Activated CD8-positive, alpha-beta T cell treated with anti-CD3 and anti-CD28 coated beads for 36 hours (primary cell): ENCODE measurements at regions not wholly inside any gene's neighbourhood (a gene's known extent, or its start where the extent isn't known, plus 50 kb on each side); places are given as distances from the start of the nearest gene placed in this dataset.

ENCODE experiments used
- ATAC-seq: fragments of 200-7000 bp; cut with Tn5 transposase; one replicate; pipeline ENCODE4 v1.10.0; 2021; ENCODE audit warnings: mild to moderate bottlenecking, moderate library complexity
- CTCF ChIA-PET: fragments of 350-600 bp; sonication (Branson Sonifier 250); formaldehyde crosslinking; loops from one replicate; lab custom pipeline; 2021; ENCODE audit warnings: antibody characterized with exemption; lab: Charles Lee
- POLR2A ChIA-PET: fragments of 350-600 bp; sonication (Branson Sonifier 250); formaldehyde crosslinking; loops from one replicate; lab custom pipeline; 2021; ENCODE audit warnings: antibody characterized with exemption; lab: Charles Lee
- DNase-seq: peaks from one replicate; pipeline ENCODE4 v3.0.0-alpha.2; 2020
- H3K27ac Mint-ChIP-seq: one replicate; pipeline ENCODE4 v1.8.0; 2021; ENCODE audit warnings: mild to moderate bottlenecking, mixed read lengths
- H3K27me3 Mint-ChIP-seq: one replicate; pipeline ENCODE4 v1.8.0; 2021; ENCODE audit warnings: mixed read lengths
- H3K36me3 Mint-ChIP-seq: one replicate; pipeline ENCODE4 v1.8.0; 2021; ENCODE audit warnings: low read depth, mixed read lengths
- H3K4me1 Mint-ChIP-seq: one replicate; pipeline ENCODE4 v1.8.0; 2021; ENCODE audit warnings: low read depth, mixed read lengths
- H3K4me3 Mint-ChIP-seq: one replicate; pipeline ENCODE4 v1.8.0; 2021; ENCODE audit warnings: mild to moderate bottlenecking, moderate library complexity, mixed read lengths
- H3K9me3 Mint-ChIP-seq: one replicate; pipeline ENCODE4 v1.8.0; 2021; ENCODE audit warnings: mixed read lengths
- intact Hi-C: fragments of 100-400 bp; cut with micrococcal nuclease; formaldehyde crosslinking; loops from one replicate; pipeline ENCODE4 v1.10.0; 2022
- TF ChIP-seq, protein P1 (sequence below): fragments of 200-600 bp; IDR thresholded peaks from one replicate; pipeline ENCODE4 v1.8.0; 2022; ENCODE audit warnings: antibody characterized with exemption, mild to moderate bottlenecking

DNA sequence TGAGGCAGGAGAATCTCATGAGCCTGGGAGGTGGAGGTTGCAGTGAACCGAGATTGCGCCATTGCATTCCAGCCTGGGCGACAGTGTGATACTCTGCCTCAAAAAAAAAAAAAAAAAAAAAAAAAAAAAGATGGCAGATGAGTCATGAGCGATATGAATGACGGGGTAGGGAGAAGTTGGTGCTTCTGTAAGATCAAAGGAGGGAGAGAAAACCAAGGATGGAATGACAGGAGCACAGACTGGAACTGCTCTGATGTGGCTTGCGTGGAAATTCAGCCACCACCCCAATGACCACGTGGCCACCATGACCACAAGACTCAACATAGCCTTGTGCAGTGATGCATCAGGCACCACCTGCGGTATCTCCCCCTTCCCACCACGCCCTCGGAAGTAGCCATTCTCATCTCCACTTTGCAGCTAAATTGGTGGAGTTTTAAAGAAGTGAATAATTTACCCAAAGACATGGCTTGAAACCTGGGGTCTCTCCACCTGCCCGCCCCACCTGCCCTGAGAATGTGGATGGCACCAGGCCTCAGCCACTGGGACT is 96.0 kb downstream of the ACKR3 start:
- TF ChIP-seq, protein P1, sequence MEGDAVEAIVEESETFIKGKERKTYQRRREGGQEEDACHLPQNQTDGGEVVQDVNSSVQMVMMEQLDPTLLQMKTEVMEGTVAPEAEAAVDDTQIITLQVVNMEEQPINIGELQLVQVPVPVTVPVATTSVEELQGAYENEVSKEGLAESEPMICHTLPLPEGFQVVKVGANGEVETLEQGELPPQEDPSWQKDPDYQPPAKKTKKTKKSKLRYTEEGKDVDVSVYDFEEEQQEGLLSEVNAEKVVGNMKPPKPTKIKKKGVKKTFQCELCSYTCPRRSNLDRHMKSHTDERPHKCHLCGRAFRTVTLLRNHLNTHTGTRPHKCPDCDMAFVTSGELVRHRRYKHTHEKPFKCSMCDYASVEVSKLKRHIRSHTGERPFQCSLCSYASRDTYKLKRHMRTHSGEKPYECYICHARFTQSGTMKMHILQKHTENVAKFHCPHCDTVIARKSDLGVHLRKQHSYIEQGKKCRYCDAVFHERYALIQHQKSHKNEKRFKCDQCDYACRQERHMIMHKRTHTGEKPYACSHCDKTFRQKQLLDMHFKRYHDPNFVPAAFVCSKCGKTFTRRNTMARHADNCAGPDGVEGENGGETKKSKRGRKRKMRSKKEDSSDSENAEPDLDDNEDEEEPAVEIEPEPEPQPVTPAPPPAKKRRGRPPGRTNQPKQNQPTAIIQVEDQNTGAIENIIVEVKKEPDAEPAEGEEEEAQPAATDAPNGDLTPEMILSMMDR: no peak
- POLR2A ChIA-PET: no interaction called here
- Mint-ChIP-seq H3K9me3 (peaks cover 2% of the 10 kb centered on the region), H3K4me1 (no peaks in the 10 kb centered on the region), H3K36me3 (no peaks in the 10 kb centered on the region), H3K4me3 (no peak overlapping the region), H3K27ac (no peak overlapping the region), H3K27me3 (peaks cover 5% of the 10 kb centered on the region)
- intact Hi-C loops: no loop called here
- DNase-seq: no peak
- CTCF ChIA-PET: no interaction called here
- no peak for ATAC-seq

GRCh38 chr2:236666646-236667204 is 97.1 kb downstream of the ACKR3 start:
- intact Hi-C loops: no loop called here
- Mint-ChIP-seq H3K9me3 (peaks cover 2% of the 10 kb centered on the region), H3K27ac (no peak overlapping the region), H3K36me3 (no peaks in the 10 kb centered on the region), H3K27me3 (peaks cover under 1% of the 10 kb centered on the region), H3K4me3 (no peak overlapping the region), H3K4me1 (no peaks in the 10 kb centered on the region)
- ATAC-seq: no peak
- TF ChIP-seq, protein P1: no peak
- POLR2A ChIA-PET: interaction anchor here (1.0 kb wide), 1 partner anchor 16 kb away, joined by 3 read pairs; no protein-coding TSS in a partner anchor
- no peak for DNase-seq
- CTCF ChIA-PET: no interaction called here

DNA sequence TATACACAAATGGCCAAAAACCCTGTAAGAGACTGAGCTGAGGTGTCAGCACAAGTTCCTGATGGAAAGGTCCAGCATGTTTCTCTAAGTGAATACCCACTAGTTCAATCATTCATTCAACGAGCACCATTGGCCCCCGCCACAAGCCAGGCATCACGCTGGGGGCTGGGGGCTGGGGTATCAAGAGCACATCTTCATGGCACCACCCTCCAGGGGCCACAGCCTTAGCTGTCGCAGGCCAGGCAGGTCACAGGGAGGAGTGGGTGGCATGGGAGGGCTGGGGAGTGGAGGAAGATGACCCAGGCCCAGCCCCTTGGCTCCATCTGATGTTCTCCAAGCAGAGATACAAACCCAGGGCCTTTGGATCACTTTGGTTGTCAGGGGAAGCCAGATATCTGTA is 97.9 kb downstream of the ACKR3 start:
- Mint-ChIP-seq H3K27me3 (no peaks in the 10 kb centered on the region), H3K27ac (no peak overlapping the region), H3K36me3 (no peaks in the 10 kb centered on the region), H3K4me1 (no peaks in the 10 kb centered on the region), H3K9me3 (peaks cover 2% of the 10 kb centered on the region), H3K4me3 (no peak overlapping the region)
- intact Hi-C loops: no loop called here
- no peak for ATAC-seq
- ChIA-PET CTCF (no interaction called here), POLR2A (interaction anchor here (1.0 kb wide), 1 partner anchor 15 kb away, joined by 3 read pairs; no protein-coding TSS in a partner anchor)
- DNase-seq: no peak
- TF ChIP-seq, protein P1: no peak

DNA sequence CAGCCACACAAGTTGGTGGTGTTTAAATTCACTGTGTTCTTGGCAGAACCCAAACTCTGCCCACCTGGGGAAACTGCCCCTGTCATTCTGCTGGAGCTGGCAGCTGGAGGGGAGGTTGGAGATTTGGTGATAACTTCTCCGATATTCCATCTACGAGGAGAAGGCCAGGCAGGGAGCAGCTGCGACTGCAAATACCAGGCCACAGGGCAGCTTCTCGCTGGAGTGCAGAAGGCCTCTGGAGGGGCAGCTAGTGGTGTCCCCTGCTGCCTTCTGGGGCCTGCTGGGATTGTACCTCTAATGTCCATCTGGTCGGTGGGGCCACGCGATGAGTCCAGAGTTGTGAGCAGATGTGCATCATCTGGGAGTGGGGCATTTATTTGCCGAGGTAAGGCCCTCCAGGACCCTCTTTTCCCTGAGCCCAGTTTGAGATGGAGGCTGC is 98.9 kb downstream of the ACKR3 start:
- H3K4me3 Mint-ChIP-seq: no peak overlapping the region
- TF ChIP-seq, protein P1: no peak
- ChIA-PET CTCF (no interaction called here), POLR2A (no interaction called here)
- H3K9me3 Mint-ChIP-seq: peaks cover 2% of the 10 kb centered on the region
- no peaks in the 10 kb centered on the region for H3K27me3 Mint-ChIP-seq
- intact Hi-C loops: no loop called here
- DNase-seq (no peak), ATAC-seq (no peak)
- no peaks in the 10 kb centered on the region for H3K36me3 Mint-ChIP-seq
- H3K4me1 Mint-ChIP-seq: no peaks in the 10 kb centered on the region
- H3K27ac Mint-ChIP-seq: no peak overlapping the region

- CTCF ChIA-PET: no interaction called here
- DNase-seq (no peak), ATAC-seq (no peak)
- intact Hi-C loops: no loop called here
- Mint-ChIP-seq H3K9me3 (peaks cover 2% of the 10 kb centered on the region), H3K27ac (no peak overlapping the region), H3K36me3 (no peaks in the 10 kb centered on the region), H3K4me1 (no peaks in the 10 kb centered on the region), H3K4me3 (no peak overlapping the region), H3K27me3 (peaks cover under 1% of the 10 kb centered on the region)
- TF ChIP-seq, protein P1: no peak
- POLR2A ChIA-PET: no interaction called here
Observed at GRCh38 chr2:236670235-236670620, 100.6 kb downstream of the ACKR3 start.
